ENCODE measurements at regions not wholly inside any gene's neighbourhood (a gene's known extent, or its start where the extent isn't known, plus 50 kb on each side); places are given as distances from the start of the nearest gene placed in this dataset.
"Not testable (repeated sequence)": the region's sequence is repeated elsewhere in the genome, so short reads cannot be mapped to it uniquely, and the experiment has no call there.

DNA sequence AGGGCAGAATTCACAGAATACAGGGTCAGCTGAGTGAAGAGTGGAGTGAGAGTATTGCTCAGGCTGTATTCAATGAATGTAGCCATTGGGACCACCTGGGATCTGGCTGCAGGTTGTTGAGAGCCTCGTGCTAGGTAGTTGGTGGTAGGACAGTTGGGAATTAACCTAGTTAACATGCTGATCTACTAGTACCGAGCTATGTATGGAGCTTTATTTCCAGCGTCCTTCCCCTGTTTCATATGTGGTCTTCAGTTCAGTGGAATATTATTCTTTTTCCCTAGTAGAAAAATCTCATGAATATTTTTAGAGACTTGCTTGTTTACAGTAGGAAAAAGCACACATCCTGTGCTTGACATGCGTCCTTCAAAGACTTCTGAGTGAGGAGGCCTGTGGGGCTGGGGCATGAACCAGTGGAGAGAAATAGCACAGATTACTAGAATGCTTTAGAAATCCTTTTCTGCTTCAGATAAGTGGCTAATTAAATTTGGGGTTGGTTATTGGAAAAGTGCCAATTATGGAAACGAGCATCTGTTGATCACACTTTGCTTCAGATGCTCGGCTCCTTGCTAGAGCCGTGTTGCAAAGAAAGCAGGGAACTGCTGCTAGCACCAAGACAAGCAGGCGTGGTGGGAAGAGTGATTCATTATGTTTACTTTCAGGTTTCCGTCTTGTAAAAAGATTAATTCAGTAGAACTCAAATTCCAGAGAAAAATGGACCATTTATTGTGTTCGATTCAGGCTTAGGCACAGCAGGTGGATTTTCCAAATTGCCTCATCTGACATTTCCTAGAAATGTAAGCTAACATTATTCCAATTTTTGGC, 53.6 kb downstream of the ARF6 start:
- peak in 1 of 2 donors; percentile 5 for DNase-seq (ENCODE audit: low read depth in 2 of 2)

DNA sequence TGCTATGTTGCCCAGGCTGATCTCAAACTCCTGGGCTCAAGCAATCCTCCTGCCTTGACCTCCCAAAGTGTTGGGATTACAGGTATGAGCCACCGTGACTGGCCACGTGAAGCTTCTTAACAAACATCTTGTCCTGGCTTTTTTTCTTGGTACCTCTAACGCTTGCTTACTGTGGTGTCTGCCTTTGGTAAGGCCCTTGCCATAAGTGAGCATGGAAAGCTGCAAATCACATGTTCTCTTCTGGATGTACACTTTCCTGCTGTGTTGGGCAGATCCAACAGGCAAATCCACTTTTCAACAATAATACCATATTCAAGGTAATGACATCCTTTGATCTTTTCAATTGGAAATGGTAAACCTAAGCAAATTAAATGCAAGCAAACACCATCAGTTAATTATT, 54.6 kb downstream of the ARF6 start:
- no peak for DNase-seq (ENCODE audit: low read depth in 2 of 2)

- no peak for DNase-seq (ENCODE audit: low read depth in 2 of 2)
Measured at GRCh38 chr14:49950275-49951228, 57.7 kb downstream of the ARF6 start.

GRCh38 chr14:49951229-49951607, 58.3 kb downstream of the ARF6 start:
- DNase-seq (ENCODE audit: low read depth in 2 of 2): no peak

GRCh38 chr14:49951691-49952345, 58.9 kb downstream of the ARF6 start:
- no peak for DNase-seq (ENCODE audit: low read depth in 2 of 2)

- no peak for DNase-seq (ENCODE audit: low read depth in 2 of 2)
Measured at GRCh38 chr14:49953196-49953595, 60.3 kb downstream of the ARF6 start.

- no peak for DNase-seq (ENCODE audit: low read depth in 2 of 2)
Measured at GRCh38 chr14:49954171-49954631, 61.3 kb downstream of the ARF6 start.

DNA sequence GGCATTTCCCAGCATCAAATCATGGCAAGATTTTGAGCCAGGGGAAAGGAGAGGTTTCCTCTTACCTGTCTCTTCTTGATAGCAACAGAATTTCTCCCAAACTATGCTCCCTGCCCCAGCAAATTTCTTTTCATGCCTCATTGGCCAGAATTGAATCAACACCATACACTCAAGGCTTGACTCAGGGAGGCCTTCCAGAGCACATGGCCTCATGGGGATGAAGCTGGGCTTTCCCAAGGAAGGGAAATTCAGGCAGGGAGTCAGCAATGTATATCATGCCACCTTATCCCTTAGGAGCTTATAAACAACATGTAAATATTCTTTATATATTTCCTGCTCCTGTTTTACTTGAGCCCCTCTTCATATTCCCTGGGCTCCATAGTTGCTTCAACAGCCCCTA, 62.1 kb downstream of the ARF6 start:
- no peak for DNase-seq (ENCODE audit: low read depth in 2 of 2)

GRCh38 chr14:49957089-49957852, 64.4 kb downstream of the ARF6 start:
- DNase-seq (ENCODE audit: low read depth in 2 of 2): no peak

DNA sequence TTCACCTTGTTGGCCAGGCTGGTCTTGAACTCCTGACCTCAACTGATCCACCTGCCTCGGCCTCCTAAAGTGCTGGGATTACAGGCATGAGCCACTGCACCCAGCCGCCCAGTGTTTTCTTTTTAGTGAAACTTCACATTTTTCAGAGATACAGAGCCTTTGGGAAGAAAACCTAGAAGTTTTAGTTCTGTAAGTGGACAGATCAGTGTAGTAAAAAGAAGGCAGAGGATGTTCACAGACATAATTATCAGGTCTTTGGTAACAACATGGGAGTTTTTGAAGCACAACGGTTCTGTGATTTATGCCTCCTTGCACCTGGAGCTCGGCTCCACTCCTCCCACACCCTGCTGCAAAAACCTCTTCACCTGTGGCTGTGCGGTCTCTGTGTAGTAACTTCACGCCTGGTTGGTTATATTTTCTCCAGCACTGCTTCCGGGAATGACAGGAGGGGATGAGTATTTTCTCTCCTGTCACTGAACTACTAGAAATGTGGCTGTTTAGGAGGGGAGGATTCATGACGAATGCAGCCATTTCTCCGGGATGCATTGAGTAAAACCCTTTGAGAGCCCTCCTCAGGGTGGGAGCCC, 67.0 kb downstream of the ARF6 start:
- no peak for DNase-seq (ENCODE audit: low read depth in 2 of 2)

DNA sequence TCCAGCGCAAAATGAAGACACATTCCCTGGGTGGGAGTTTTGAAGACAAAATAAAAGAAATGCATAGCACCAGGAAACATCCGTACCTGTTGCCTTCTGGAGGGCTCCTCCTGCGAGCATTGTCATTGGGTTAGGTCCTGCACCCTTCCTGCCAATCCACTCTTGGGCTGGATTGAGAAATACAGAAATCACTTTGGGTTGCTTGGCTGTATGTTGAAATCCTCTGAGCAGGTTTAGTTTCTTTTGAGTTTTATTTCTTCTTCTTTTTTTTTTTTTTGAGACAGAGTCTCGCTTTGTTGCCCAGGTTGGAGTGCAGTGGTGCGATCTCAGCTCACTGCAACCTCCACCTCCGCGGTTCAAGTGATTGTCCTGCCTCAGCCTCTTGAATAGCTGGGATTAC, 67.6 kb downstream of the ARF6 start:
- DNase-seq (ENCODE audit: low read depth in 2 of 2): no peak

- DNase-seq (ENCODE audit: low read depth in 2 of 2): no peak
Measured at GRCh38 chr14:49961270-49962222, 68.7 kb downstream of the ARF6 start.

DNA sequence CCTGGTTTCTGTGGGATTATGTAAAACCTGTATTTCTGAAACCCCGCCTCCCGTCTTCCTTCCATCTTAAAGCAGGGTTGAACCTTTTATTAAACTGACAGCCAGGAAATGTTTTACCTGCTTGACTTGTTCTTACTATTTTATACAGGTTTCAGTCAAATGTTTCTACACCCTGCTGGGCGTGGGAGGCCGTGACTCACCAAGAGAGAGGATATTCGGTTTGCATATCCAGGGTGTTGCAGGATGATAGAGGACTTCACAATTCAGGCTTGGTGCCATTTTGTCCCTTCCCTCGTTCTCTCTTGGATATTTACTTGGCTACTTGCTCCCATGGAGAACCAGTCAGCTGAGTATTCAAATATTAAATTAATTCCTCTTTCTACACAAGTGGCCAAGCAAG, 69.7 kb downstream of the ARF6 start:
- no peak for DNase-seq (ENCODE audit: low read depth in 2 of 2)

- not testable (repeated sequence) for DNase-seq (ENCODE audit: low read depth in 2 of 2)
Measured at GRCh38 chr14:49965068-49965651, 72.3 kb downstream of the ARF6 start.

DNA sequence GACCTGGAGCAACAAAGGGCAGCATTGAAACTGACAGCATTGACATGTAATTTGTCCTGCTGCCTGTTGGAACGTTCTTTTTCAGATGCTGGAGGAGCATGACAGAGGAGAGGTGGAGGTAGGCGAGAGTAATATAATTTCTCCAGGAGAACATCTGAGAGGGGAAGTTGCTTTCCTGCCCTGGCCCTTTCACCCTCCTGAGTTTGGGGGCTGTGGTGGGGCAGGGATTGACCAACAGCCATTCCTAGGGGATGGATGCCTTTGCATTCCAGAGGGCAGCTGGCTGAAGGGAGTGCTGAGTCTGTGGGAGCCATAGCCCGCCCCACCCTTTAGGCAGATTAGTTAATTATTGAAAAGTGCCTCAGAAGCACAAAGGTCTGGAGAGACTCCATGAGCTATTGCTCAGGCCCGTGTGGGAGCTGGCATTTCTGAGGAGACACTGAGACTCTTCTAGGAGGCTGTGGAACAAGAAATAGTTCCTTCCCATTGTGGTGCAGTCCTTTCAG, 73.5 kb downstream of the ARF6 start:
- DNase-seq (ENCODE audit: low read depth in 2 of 2): no peak

GRCh38 chr14:49966971-49967630, 74.2 kb downstream of the ARF6 start:
- no peak for DNase-seq (ENCODE audit: low read depth in 2 of 2)

- DNase-seq (ENCODE audit: low read depth in 2 of 2): no peak
Measured at GRCh38 chr14:49969961-49970360, 77.1 kb downstream of the ARF6 start.

DNA sequence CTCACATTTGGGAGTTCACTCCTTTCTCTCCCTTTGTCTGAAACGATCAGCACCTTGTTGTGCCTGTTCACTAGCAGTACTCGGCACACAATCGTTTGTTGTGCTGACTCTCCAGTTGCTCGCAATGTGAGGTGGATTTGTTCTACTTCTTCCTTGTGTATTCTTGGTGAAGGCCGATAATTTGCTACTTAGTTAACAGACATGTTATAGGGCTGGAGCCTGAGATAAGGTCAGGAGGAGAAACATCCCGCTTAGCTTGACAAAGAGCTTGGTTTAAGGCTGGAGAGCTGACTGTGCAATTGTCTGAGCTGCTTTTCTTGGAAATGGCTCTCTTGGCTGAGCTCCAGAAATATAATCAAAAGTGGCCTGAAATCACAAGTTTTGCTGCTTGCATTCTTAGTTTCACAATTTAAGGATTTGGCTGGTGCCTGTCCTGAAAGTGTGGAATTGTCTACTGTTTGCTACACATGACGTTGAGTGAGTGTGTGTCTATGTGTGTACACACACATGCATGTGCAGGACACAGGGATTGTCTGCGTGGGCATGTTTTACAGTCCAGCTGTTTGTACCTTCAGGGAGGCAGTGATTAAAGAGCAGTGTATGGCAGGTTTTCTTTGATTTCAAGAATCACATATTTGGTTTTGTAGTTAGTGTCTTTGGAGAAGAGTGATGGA, 77.7 kb downstream of the ARF6 start:
- DNase-seq (ENCODE audit: low read depth in 2 of 2): no peak
